Stomach (tissue), 4 donors: ENCODE measurements at regions not wholly inside any gene's neighbourhood (a gene's known extent, or its start where the extent isn't known, plus 50 kb on each side); places are given as distances from the start of the nearest gene placed in this dataset.

Source experiments
- CTCF ChIP-seq, 7 experiments: fragments of 450-650 bp in 4 of 7; fragments of 200-600 bp in 3 of 7; sonication (generic) in 3 of 7; IDR thresholded peaks; one replicate each; pipeline ENCODE4 v1.5.1; 2016 to 2019; ENCODE audit warnings: antibody characterized with exemption in 7 of 7, control low read depth in 2 of 7, mild to moderate bottlenecking in 1 of 7
- EP300 ChIP-seq: sonication (generic); formaldehyde crosslinking; IDR thresholded peaks from one replicate; pipeline ENCODE4 v1.6.1; 2017; ENCODE audit warnings: antibody characterized with exemption
- POLR2A ChIP-seq, 4 donors: fragments of 450-650 bp; IDR thresholded peaks; one replicate each; pipeline ENCODE4 v1.6.1; 2016; ENCODE audit warnings: antibody characterized with exemption in 4 of 4, control low read depth in 2 of 4, mild to moderate bottlenecking in 1 of 4, moderate library complexity in 1 of 4

- TF ChIP-seq CTCF (IDR thresholded peaks at IDR 0.05) = no peak
- no peak for TF ChIP-seq POLR2A (IDR thresholded peaks at IDR 0.05)
- TF ChIP-seq EP300 = no peak
These were observed 59.7 kb upstream of the CLDN14 start for GRCh38 chr21:36539434-36540150.
